ENCODE measurements at regions not wholly inside any gene's neighbourhood (a gene's known extent, or its start where the extent isn't known, plus 50 kb on each side); places are given as distances from the start of the nearest gene placed in this dataset.
A peak's percentile ranks its signal among the peaks of the same experiment; 100 is the strongest.

- Mint-ChIP-seq H3K36me3 (ENCODE audit: unreplicated experiment) (no peaks in the 10 kb centered on the region), H3K27me3 (ENCODE audit: unreplicated experiment) (peaks cover 7% of the 10 kb centered on the region), H3K4me3 (ENCODE audit: unreplicated experiment) (no peak overlapping the region), H3K9me3 (ENCODE audit: unreplicated experiment) (no peaks in the 10 kb centered on the region), H3K27ac (ENCODE audit: unreplicated experiment) (no peak overlapping the region), H3K4me1 (ENCODE audit: unreplicated experiment) (no peaks in the 10 kb centered on the region)
- TF ChIP-seq CTCF (IDR thresholded peaks at IDR 0.05), result no peak
- DNase-seq (ENCODE audit: extremely low spot score, unreplicated experiment), result no peak
Observed at GRCh38 chr5:146962801-146963355, 84.3 kb upstream of the PPP2R2B start.

- TF ChIP-seq CTCF (IDR thresholded peaks at IDR 0.05), result peak; percentile 88
- Mint-ChIP-seq H3K4me3 (ENCODE audit: unreplicated experiment) (no peak overlapping the region), H3K9me3 (ENCODE audit: unreplicated experiment) (no peaks in the 10 kb centered on the region), H3K4me1 (ENCODE audit: unreplicated experiment) (no peaks in the 10 kb centered on the region), H3K36me3 (ENCODE audit: unreplicated experiment) (no peaks in the 10 kb centered on the region), H3K27me3 (ENCODE audit: unreplicated experiment) (peaks cover 14% of the 10 kb centered on the region), H3K27ac (ENCODE audit: unreplicated experiment) (no peak overlapping the region)
- DNase-seq (ENCODE audit: extremely low spot score, unreplicated experiment), result no peak
Observed at GRCh38 chr5:146965761-146966659, 87.5 kb upstream of the PPP2R2B start.

GRCh38 chr5:146967646-146968045 is 89.1 kb upstream of the PPP2R2B start:
- DNase-seq (ENCODE audit: extremely low spot score, unreplicated experiment), result no peak
- H3K27me3 Mint-ChIP-seq (ENCODE audit: unreplicated experiment), result peaks cover 20% of the 10 kb centered on the region
- no peaks in the 10 kb centered on the region for H3K36me3 Mint-ChIP-seq (ENCODE audit: unreplicated experiment)
- no peaks in the 10 kb centered on the region for H3K4me1 Mint-ChIP-seq (ENCODE audit: unreplicated experiment)
- H3K27ac Mint-ChIP-seq (ENCODE audit: unreplicated experiment), result no peak overlapping the region
- no peaks in the 10 kb centered on the region for H3K9me3 Mint-ChIP-seq (ENCODE audit: unreplicated experiment)
- no peak overlapping the region for H3K4me3 Mint-ChIP-seq (ENCODE audit: unreplicated experiment)
- no peak for TF ChIP-seq CTCF (IDR thresholded peaks at IDR 0.05)

GRCh38 chr5:146971401-146971800 is 92.8 kb upstream of the PPP2R2B start:
- no peaks in the 10 kb centered on the region for H3K36me3 Mint-ChIP-seq (ENCODE audit: unreplicated experiment)
- no peak for DNase-seq (ENCODE audit: extremely low spot score, unreplicated experiment)
- no peak overlapping the region for H3K27ac Mint-ChIP-seq (ENCODE audit: unreplicated experiment)
- H3K4me3 Mint-ChIP-seq (ENCODE audit: unreplicated experiment), result no peak overlapping the region
- no peaks in the 10 kb centered on the region for H3K4me1 Mint-ChIP-seq (ENCODE audit: unreplicated experiment)
- no peaks in the 10 kb centered on the region for H3K9me3 Mint-ChIP-seq (ENCODE audit: unreplicated experiment)
- H3K27me3 Mint-ChIP-seq (ENCODE audit: unreplicated experiment), result peaks cover 33% of the 10 kb centered on the region
- no peak for TF ChIP-seq CTCF (IDR thresholded peaks at IDR 0.05)

- H3K36me3 Mint-ChIP-seq (ENCODE audit: unreplicated experiment), result no peaks in the 10 kb centered on the region
- H3K27me3 Mint-ChIP-seq (ENCODE audit: unreplicated experiment), result no peaks in the 10 kb centered on the region
- no peak for DNase-seq (ENCODE audit: extremely low spot score, unreplicated experiment)
- no peaks in the 10 kb centered on the region for H3K4me1 Mint-ChIP-seq (ENCODE audit: unreplicated experiment)
- no peak for TF ChIP-seq CTCF (IDR thresholded peaks at IDR 0.05)
- no peak overlapping the region for H3K4me3 Mint-ChIP-seq (ENCODE audit: unreplicated experiment)
- H3K27ac Mint-ChIP-seq (ENCODE audit: unreplicated experiment), result no peak overlapping the region
- H3K9me3 Mint-ChIP-seq (ENCODE audit: unreplicated experiment), result peaks cover 45% of the 10 kb centered on the region
Observed at GRCh38 chr5:146986469-146986868, 107.9 kb upstream of the PPP2R2B start.

Measured in osteocyte (in vitro differentiated cells).